ENCODE measurements at regions not wholly inside any gene's neighbourhood (a gene's known extent, or its start where the extent isn't known, plus 50 kb on each side); places are given as distances from the start of the nearest gene placed in this dataset.
"Not testable (repeated sequence)": the region's sequence is repeated elsewhere in the genome, so short reads cannot be mapped to it uniquely, and the experiment has no call there.

GRCh38 chr18:30696201-30696600, 346.3 kb downstream of the DSC3 start:
- no peak for DNase-seq

GRCh38 chr18:30694773-30695172, 347.8 kb downstream of the DSC3 start:
- DNase-seq = no peak

- DNase-seq = no peak
Measured at GRCh38 chr18:30689216-30689615, 353.3 kb downstream of the DSC3 start.

GRCh38 chr18:30687501-30687900, 355.0 kb downstream of the DSC3 start:
- DNase-seq = no peak

- no peak for DNase-seq
Measured at GRCh38 chr18:30684825-30685481, 357.6 kb downstream of the DSC3 start.

GRCh38 chr18:30683836-30684235, 358.7 kb downstream of the DSC3 start:
- no peak for DNase-seq

- no peak for DNase-seq
Measured at GRCh38 chr18:30682672-30683071, 359.9 kb downstream of the DSC3 start.

GRCh38 chr18:30679285-30679930, 363.1 kb downstream of the DSC3 start:
- DNase-seq = no peak

GRCh38 chr18:30677813-30678212, 364.7 kb downstream of the DSC3 start:
- DNase-seq = not testable (repeated sequence)

- DNase-seq = no peak
Measured at GRCh38 chr18:30676053-30676480, 366.5 kb downstream of the DSC3 start.

- no peak for DNase-seq
Measured at GRCh38 chr18:30675493-30675892, 367.0 kb downstream of the DSC3 start.

- DNase-seq = no peak
Measured at GRCh38 chr18:30675072-30675471, 367.5 kb downstream of the DSC3 start.

- no peak for DNase-seq
Measured at GRCh38 chr18:30674596-30674995, 367.9 kb downstream of the DSC3 start.

- DNase-seq = not testable (repeated sequence)
Measured at GRCh38 chr18:30672439-30672838, 370.1 kb downstream of the DSC3 start.

GRCh38 chr18:30658306-30658705, 384.2 kb downstream of the DSC3 start:
- DNase-seq = no peak

- no peak for DNase-seq
Measured at GRCh38 chr18:30652387-30652786, 390.2 kb downstream of the DSC3 start.

GRCh38 chr18:30650499-30650898, 392.0 kb downstream of the DSC3 start:
- DNase-seq = no peak

GRCh38 chr18:30644158-30644557, 398.4 kb downstream of the DSC3 start:
- no peak for DNase-seq

- no peak for DNase-seq
Measured at GRCh38 chr18:30639361-30639760, 403.2 kb downstream of the DSC3 start.

GRCh38 chr18:30634249-30634648, 408.3 kb downstream of the DSC3 start:
- no peak for DNase-seq

- no peak for DNase-seq
Measured at GRCh38 chr18:30632071-30632698, 410.4 kb downstream of the DSC3 start.

GRCh38 chr18:30625961-30626360, 416.6 kb downstream of the DSC3 start:
- no peak for DNase-seq

GRCh38 chr18:30623401-30624065, 419.0 kb downstream of the DSC3 start:
- no peak for DNase-seq

- no peak for DNase-seq
Measured at GRCh38 chr18:30622635-30623034, 419.9 kb downstream of the DSC3 start.
